Panc1 (cell line): ENCODE measurements at regions not wholly inside any gene's neighbourhood (a gene's known extent, or its start where the extent isn't known, plus 50 kb on each side); places are given as distances from the start of the nearest gene placed in this dataset.

Experiments
- ATAC-seq: fragments of 200-7000 bp; cut with Tn5 transposase; 2 replicates; pipeline ENCODE4 v1.9.1; 2020; ENCODE audit warnings: mild to moderate bottlenecking, moderate library complexity
- BruUV-seq: library from RNA; stranded (reverse); fragments of 400-500 nt; replicated peaks from 2 replicates; lab custom pipeline; 2021; lab: Mats Ljungman, UMichigan
- CTCF ChIA-PET: fragments of 300-600 bp; sonication (Branson Sonifier 250); formaldehyde crosslinking; loops from one replicate; lab custom pipeline; 2022; ENCODE audit warnings: antibody characterized with exemption; lab: Charles Lee
- POLR2A ChIA-PET: fragments of 300-600 bp; sonication (Branson Sonifier 250); formaldehyde crosslinking; loops from one replicate; lab custom pipeline; 2022; ENCODE audit warnings: antibody characterized with exemption; lab: Charles Lee
- DNase-seq: peaks from one replicate; pipeline ENCODE4 v3.0.0-alpha.2; 2010; ENCODE audit warnings: low read depth, low spot score
- H3K27ac ChIP-seq: 2 replicates; pipeline ENCODE4 v1.5.1; 2011; ENCODE audit warnings: mild to moderate bottlenecking, low read length, inconsistent platforms
- H3K27me3 ChIP-seq: fragments of 200-500 bp; sonication (Bioruptor generic); 2 replicates; pipeline ENCODE4 v1.6.0; 2014; ENCODE audit warnings: low read length, inconsistent platforms; ENCODE audit not compliant: control insufficient read depth, insufficient read depth
- H3K36me3 ChIP-seq: fragments of 200-500 bp; sonication (Bioruptor generic); 2 replicates; pipeline ENCODE4 v1.5.1; 2014; ENCODE audit warnings: inconsistent platforms, mild to moderate bottlenecking, low read length, moderate library complexity; ENCODE audit not compliant: control insufficient read depth, insufficient read depth
- H3K4me1 ChIP-seq: 2 replicates; pipeline ENCODE4 v1.5.1; 2011; ENCODE audit warnings: inconsistent platforms, mild to moderate bottlenecking, low read length, moderate library complexity; ENCODE audit not compliant: control insufficient read depth, insufficient read depth
- H3K4me3 ChIP-seq, 2 experiments: 2 replicates each; pipeline ENCODE4 v1.5.1; 2011 to 2012; ENCODE audit warnings: low read depth in 2 of 2, low read length in 2 of 2, mild to moderate bottlenecking in 2 of 2, inconsistent platforms in 1 of 2, moderate library complexity in 1 of 2
- H3K9me3 ChIP-seq: fragments of 200-500 bp; sonication (Bioruptor generic); 2 replicates; pipeline ENCODE4 v1.5.1; 2014; ENCODE audit warnings: low read depth, mild to moderate bottlenecking, inconsistent platforms, low read length, moderate library complexity; ENCODE audit not compliant: control insufficient read depth, insufficient read depth
- POLR2AphosphoS5 ChIP-seq: IDR thresholded peaks from 2 replicates; pipeline ENCODE4 v1.6.1; 2012; ENCODE audit warnings: mild to moderate bottlenecking, low read depth, low read length, moderate library complexity
- SIN3A ChIP-seq: IDR thresholded peaks from 2 replicates; pipeline ENCODE4 v1.6.1; 2012; ENCODE audit warnings: low read depth, mild to moderate bottlenecking, low read length, moderate library complexity, borderline replicate concordance; ENCODE audit not compliant: insufficient read depth
- TCF7L2 ChIP-seq: IDR thresholded peaks from 2 replicates; pipeline ENCODE4 v1.6.1; 2011; ENCODE audit warnings: mild to moderate bottlenecking, low read depth, low read length, inconsistent platforms
- in situ Hi-C: cut with HindIII; loops from 2 replicates; pipeline ENCODE4 v1.10.0; 2016; ENCODE audit warnings: low sequenced_read_pairs, low pct_unique_long_range_greater_than_20kb
- intact Hi-C: fragments of 100-400 bp; cut with micrococcal nuclease; formaldehyde crosslinking; loops from one replicate; pipeline ENCODE4 v1.10.0; 2022; ENCODE audit not compliant: unreplicated experiment
- TF ChIP-seq, protein P1 (sequence below): fragments of 450-650 bp; IDR thresholded peaks from 2 replicates; pipeline ENCODE4 v1.5.1; 2017; ENCODE audit warnings: mild to moderate bottlenecking
- TF ChIP-seq, protein P2 (sequence below), 2 experiments: IDR thresholded peaks; 2 replicates each; pipeline ENCODE4 v1.6.1; 2011 to 2012; ENCODE audit warnings: low read depth in 2 of 2, control low read depth in 1 of 2, low read length in 1 of 2, mild to moderate bottlenecking in 1 of 2, moderate library complexity in 1 of 2; ENCODE audit not compliant: insufficient read depth in 1 of 2

DNA sequence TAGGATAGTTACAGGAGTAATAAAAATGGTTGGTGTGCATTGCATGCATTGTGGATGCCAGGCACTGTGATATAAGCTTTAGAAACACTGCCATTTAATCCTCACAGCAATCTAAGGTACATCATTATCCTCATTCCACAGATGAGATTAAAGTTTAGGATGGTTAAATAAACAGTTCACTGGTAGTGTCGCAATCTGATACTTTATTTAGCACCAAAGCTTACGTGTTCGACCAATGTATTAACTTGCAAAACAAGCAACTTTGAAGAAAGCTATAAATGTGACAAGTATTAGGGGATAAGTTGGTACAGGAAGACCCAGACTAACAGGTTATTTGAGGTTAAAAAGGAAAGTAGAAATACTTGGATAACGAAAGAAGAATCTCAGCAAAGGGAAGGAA lies 150.5 kb upstream of the ZNF385D start:
- DNase-seq (no peak), ATAC-seq (no peak)
- Histone ChIP-seq H3K4me1 (no peaks in the 10 kb centered on the region), H3K4me3 (no peak overlapping the region), H3K9me3 (no peaks in the 10 kb centered on the region), H3K27ac (no peak overlapping the region), H3K36me3 (no peaks in the 10 kb centered on the region), H3K27me3 (no peaks in the 10 kb centered on the region)
- BruUV-seq, result no TSS peak
- TF ChIP-seq, protein P1, sequence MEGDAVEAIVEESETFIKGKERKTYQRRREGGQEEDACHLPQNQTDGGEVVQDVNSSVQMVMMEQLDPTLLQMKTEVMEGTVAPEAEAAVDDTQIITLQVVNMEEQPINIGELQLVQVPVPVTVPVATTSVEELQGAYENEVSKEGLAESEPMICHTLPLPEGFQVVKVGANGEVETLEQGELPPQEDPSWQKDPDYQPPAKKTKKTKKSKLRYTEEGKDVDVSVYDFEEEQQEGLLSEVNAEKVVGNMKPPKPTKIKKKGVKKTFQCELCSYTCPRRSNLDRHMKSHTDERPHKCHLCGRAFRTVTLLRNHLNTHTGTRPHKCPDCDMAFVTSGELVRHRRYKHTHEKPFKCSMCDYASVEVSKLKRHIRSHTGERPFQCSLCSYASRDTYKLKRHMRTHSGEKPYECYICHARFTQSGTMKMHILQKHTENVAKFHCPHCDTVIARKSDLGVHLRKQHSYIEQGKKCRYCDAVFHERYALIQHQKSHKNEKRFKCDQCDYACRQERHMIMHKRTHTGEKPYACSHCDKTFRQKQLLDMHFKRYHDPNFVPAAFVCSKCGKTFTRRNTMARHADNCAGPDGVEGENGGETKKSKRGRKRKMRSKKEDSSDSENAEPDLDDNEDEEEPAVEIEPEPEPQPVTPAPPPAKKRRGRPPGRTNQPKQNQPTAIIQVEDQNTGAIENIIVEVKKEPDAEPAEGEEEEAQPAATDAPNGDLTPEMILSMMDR, result no peak
- no peak for TF ChIP-seq SIN3A
- TF ChIP-seq, protein P2, sequence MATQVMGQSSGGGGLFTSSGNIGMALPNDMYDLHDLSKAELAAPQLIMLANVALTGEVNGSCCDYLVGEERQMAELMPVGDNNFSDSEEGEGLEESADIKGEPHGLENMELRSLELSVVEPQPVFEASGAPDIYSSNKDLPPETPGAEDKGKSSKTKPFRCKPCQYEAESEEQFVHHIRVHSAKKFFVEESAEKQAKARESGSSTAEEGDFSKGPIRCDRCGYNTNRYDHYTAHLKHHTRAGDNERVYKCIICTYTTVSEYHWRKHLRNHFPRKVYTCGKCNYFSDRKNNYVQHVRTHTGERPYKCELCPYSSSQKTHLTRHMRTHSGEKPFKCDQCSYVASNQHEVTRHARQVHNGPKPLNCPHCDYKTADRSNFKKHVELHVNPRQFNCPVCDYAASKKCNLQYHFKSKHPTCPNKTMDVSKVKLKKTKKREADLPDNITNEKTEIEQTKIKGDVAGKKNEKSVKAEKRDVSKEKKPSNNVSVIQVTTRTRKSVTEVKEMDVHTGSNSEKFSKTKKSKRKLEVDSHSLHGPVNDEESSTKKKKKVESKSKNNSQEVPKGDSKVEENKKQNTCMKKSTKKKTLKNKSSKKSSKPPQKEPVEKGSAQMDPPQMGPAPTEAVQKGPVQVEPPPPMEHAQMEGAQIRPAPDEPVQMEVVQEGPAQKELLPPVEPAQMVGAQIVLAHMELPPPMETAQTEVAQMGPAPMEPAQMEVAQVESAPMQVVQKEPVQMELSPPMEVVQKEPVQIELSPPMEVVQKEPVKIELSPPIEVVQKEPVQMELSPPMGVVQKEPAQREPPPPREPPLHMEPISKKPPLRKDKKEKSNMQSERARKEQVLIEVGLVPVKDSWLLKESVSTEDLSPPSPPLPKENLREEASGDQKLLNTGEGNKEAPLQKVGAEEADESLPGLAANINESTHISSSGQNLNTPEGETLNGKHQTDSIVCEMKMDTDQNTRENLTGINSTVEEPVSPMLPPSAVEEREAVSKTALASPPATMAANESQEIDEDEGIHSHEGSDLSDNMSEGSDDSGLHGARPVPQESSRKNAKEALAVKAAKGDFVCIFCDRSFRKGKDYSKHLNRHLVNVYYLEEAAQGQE (IDR thresholded peaks at IDR 0.05; ENCODE audit: insufficient read depth in 1 of 2, low read depth in 2 of 2, low read length in 1 of 2), result no peak
- no peak for TF ChIP-seq TCF7L2
- no peak for TF ChIP-seq POLR2AphosphoS5
- intact Hi-C loops (no loop called here), in situ Hi-C loops (no loop called here)
- ChIA-PET CTCF (no interaction called here), POLR2A (no interaction called here)

DNA sequence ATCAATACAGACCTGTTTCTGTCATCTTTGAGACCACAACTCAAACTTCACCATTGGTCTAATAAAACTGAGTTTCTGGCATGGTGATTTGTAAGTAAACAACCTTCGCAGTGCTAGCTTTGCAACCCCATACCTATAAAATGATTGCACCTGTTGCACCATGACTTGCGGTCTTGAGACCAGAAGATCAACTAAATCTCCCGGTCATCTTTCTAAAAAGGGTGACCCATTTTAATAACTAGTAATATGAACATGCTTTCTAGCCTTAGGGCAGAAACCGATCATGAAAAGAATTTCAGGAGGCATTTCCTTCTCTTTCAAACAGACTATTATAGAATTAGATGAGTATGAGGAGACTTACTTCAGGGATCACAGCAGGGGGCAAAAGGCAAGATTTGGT lies 151.9 kb upstream of the ZNF385D start:
- no peaks in the 10 kb centered on the region for H3K27me3 ChIP-seq
- in situ Hi-C loops, result no loop called here
- H3K36me3 ChIP-seq, result no peaks in the 10 kb centered on the region
- POLR2A ChIA-PET, result no interaction called here
- no peak overlapping the region for H3K27ac ChIP-seq
- DNase-seq, result no peak
- no peak for ATAC-seq
- intact Hi-C loops, result no loop called here
- no peak for TF ChIP-seq TCF7L2
- TF ChIP-seq, protein P1, result no peak
- TF ChIP-seq SIN3A, result no peak
- TF ChIP-seq POLR2AphosphoS5, result no peak
- TF ChIP-seq, protein P2 (IDR thresholded peaks at IDR 0.05; ENCODE audit: insufficient read depth in 1 of 2, low read depth in 2 of 2, low read length in 1 of 2), result no peak
- no peaks in the 10 kb centered on the region for H3K4me1 ChIP-seq
- no peaks in the 10 kb centered on the region for H3K9me3 ChIP-seq
- CTCF ChIA-PET, result no interaction called here
- BruUV-seq, result no TSS peak
- no peak overlapping the region for H3K4me3 ChIP-seq
